Occipital lobe (tissue), 1 donor: ENCODE measurements at regions not wholly inside any gene's neighbourhood (a gene's known extent, or its start where the extent isn't known, plus 50 kb on each side); places are given as distances from the start of the nearest gene placed in this dataset.

ENCODE experiments used
- DNase-seq: peaks from one replicate; lab custom pipeline; 2025; lab: John Stamatoyannopoulos, UW

DNA sequence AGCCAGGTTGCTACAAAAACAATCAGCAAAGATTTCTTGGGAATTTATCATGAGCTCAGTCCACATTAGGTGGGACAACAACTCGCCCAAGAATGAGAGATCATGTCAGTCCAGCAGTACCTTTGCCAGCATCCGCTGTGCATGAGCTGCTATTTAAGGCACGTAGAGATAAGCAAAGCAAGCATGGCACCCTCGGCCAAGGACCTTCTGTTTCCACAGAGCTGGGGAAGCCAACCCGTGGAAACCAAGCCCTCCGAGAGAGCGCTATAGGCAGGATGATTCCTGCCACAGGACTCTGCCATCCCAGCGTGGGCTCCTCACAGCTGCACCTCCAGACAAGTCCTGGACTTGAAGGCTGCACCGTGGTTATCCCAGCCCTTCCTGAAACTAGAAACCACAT, 189.5 kb upstream of the PPP1R26 start:
- DNase-seq, result no peak

GRCh38 chr9:135290566-135290965, 189.0 kb upstream of the PPP1R26 start:
- DNase-seq, result no peak

DNA sequence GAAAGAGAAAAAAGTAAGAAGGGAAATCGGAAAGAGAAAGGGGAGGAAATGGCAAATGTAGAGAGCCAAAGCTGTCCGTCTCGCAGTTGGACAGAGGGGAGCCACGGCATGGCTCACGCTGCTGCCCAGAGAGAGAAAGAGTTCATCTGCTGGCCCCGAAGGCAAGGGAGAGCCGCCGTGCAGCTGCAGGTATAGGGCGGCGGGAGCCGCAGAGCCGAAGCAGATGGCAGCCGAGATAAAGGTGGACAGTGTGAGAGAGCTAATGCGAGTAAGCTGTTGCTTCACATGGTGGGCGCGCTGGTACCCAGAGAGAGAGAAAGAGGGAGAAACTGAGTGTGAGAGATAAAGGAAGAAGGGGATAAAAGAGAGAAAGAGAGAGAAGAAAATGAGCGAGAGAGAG, 188.4 kb upstream of the PPP1R26 start:
- DNase-seq, result no peak

GRCh38 chr9:135294836-135295235, 184.7 kb upstream of the PPP1R26 start:
- DNase-seq, result no peak

- DNase-seq, result no peak
These were observed 183.9 kb upstream of the PPP1R26 start for GRCh38 chr9:135295551-135296300.

- DNase-seq, result no peak
These were observed 182.7 kb upstream of the PPP1R26 start for GRCh38 chr9:135296735-135297455.

- no peak for DNase-seq
These were observed 182.0 kb upstream of the PPP1R26 start for GRCh38 chr9:135297456-135298075.

GRCh38 chr9:135299239-135299590, 180.4 kb upstream of the PPP1R26 start:
- DNase-seq, result no peak

DNA sequence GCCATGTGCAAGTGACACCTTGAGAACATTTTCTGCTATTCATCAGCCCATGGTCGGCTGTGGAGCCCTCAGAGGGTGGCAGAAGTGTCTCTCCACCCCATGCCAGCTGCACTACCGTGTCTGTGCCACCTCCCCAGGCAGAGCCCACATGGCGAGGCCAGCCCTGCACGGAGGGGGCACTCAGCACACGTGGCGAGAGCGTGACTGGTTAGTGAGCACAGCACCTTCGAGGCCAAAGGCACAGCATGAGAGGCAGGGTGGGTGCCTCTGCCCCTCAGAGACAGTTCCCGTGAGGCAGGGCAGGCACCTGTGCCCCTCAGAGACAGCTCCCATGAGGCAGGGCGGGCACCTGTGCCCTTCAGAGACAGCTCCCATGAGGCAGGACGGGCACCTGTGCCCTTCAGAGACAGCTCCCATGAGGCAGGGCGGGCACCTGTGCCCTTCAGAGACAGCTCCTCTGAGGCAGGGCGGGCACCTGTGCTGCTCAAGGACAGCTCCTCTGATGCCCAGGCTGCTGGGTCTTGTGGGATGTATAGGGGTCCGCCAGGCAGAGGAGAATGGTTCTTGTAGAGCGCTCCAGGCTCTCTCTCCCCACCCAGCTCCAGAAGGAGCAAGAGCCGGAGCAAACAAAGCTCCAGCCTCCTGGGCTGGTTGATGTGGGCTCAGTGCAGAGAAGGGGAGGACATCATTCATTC, 179.8 kb upstream of the PPP1R26 start:
- DNase-seq, result no peak

GRCh38 chr9:135300346-135301141, 179.0 kb upstream of the PPP1R26 start:
- no peak for DNase-seq

DNA sequence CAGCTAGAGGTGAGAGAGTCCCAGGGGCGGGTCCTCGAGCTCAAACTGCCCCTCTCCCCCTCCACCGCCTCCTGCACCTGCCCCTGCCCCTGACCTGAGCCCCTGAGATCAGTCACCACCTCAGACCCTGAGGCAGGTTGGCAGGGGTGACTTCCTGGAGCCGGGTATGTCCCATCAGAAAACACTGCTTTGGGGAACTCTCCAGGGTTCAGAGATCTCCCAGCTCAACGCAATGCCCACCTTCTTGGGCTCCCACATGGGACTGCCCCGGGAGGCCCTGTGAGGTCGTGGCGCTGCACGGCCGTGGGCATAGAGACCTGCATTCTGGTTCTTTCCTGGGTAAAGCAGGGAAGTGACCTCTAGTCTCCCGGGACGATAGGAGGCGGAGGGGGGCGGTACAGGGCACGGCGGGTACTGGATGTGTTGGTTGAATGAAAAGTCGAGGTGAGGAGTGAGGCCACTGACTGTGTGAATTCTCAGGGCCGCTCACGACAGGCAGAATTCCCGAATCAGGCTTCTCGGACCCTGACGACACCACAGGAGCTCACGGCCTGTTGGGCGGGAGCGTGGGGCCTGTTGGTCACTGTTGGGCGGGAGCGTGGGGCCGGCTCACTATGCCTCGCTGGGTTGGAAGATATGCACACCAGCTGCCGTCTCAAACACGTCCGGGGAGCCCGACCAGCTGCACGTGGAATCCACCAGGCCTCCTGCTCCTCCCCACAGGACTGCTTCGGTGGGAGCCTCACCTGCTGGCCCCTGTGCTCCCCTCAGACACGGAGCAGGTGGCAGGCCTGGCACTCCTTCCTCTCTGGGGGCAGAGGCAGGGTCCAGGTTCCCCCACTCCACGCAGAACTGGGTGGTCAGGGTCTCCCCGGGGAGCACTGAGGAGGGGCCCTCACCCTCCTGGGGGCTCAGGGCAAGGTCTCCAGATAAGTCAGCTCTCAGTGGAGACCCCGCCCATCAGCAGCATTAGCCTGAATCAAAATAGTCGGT, 178.0 kb upstream of the PPP1R26 start:
- DNase-seq, result no peak

DNA sequence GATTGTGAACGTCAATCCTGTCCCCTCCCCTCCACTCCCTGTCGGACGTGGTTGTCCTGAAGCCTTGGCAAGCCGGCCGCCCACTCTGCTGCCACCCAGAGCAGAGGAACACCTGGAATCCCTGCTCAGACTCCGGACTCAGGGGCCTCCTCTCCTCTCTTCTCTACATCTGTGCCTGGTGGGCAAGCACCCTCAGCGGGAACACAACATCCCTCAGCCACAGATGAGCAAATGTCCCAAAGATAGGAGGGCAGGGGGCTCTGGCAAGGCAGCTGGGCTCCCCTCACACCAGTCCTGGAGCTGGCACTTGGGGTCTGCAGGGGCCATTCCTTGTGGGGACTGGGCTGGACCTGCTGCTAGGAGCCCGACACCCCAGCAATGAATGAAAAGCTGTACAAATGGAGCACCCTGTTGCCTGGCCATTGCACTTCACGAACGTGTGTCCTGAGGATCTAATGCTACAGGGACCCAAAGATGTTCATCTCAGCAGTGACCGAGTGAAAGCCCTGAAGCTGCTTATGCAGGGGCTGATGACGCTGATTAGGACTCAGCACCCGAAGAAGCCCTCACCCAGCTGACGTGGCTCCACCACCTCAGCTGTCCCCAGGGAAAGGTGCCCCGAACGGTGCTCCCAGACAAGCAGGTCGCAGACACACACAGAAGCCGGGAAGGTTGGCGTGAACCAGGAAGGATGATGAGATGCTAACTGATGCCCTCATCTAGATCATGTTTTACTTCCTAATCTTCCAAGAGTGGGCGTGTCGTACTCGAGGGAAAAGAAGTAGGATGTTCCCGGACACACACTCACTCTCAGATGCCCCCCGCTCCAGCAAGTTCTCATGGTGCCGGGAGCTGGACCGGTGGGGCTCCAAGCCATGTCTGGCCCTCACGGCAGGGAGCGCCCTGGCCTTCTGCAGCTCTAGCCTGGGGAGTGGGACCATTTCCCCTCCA, 177.0 kb upstream of the PPP1R26 start:
- DNase-seq, result no peak

DNA sequence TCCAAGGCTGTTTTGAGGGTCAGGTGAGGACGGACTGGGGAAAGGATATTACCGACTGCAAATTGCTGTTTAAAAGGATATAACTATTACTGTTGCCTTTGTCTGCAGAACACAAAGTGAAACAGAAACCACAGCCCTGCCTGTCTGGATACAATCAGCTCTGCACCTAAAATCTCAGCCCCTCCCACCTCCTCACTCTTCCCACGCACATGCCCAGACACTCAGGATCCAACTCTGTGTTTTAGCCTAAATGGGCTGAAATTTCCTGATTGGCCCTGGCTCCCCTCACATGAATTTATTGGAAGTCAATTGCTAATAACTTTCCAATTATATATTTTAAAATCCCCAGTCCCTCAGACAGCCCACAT, 176.3 kb upstream of the PPP1R26 start:
- no peak for DNase-seq

- DNase-seq, result no peak
These were observed 175.6 kb upstream of the PPP1R26 start for GRCh38 chr9:135303865-135304499.

GRCh38 chr9:135304886-135305285, 174.7 kb upstream of the PPP1R26 start:
- DNase-seq, result no peak

DNA sequence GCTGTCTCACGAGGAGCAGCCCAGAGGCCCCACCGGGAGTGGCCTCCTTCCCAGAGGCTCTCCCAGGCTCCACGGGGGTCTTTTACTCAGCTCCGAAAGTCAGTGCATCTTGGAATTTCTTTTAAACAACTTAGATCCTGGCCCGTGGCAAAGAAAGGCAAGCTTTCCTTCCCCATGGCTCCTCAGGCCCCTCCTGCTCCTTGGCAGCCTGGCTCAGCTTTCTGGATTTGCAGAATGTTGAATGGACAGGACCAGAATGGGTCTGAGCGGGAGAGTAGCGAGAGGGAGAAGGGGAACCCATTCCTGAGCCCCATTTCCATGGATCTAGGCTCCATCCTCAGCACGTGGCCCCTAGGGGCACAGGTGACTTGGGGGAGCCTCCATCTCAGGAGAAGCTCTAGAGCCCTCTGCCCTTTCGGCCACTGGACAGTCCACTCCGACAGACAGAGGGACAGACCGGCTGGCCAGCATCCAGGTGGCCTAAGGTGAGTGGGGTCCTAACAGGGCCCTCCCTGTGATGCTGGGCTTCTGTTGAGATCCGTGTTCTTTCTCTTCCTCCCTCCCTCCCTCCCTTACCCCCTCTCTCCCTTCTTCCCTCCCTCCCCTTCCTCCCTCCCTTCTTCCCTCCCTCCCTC, 173.9 kb upstream of the PPP1R26 start:
- no peak for DNase-seq

DNA sequence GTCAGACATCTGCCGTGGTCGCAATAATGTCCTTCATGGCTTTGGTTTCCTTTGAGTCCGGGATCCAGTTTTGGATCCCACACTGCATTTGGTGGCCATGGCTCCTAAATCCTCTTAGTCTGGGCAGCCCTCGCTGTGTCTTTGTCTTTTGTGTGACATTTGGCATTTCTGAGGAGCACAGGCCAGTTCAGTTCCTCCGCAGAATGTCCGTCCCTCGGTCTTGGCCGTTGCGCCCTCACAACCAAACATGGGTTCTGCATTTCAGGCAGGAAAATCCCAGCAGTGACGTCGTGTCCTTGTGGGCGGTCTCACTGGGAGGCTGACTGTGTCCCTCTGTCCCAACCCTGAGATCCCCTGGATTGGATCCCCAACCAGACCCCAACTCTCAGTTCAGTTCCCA, 172.9 kb upstream of the PPP1R26 start:
- no peak for DNase-seq

DNA sequence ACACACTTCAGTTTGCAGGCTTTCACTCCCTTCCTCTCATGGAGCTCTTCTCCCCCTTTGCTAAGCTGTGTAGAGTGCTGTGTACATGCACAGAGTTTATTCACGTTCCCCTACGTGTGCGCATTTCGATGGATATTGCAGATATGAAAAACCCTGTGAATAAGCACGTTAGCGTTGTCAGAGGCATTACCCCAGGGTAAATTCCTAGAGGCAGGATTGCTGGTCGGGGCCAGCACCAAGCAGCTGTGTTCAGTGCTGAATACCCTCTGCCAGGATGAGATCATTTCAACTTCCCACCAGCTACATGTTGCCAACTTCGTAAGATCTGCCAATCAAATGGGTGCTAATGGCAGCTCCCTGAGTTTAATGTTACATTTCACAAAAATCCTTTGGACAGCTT, 172.3 kb upstream of the PPP1R26 start:
- DNase-seq, result no peak
